ENCODE measurements at regions not wholly inside any gene's neighbourhood (a gene's known extent, or its start where the extent isn't known, plus 50 kb on each side); places are given as distances from the start of the nearest gene placed in this dataset.

- Histone ChIP-seq H3K4me3 (ENCODE audit: low read length) (no peak overlapping the region), H3K9me3 (ENCODE audit: low read length) (no peaks in the 10 kb centered on the region), H2AFZ (ENCODE audit: low read depth, low read length) (no peak overlapping the region), H3K27me3 (ENCODE audit: insufficient read depth, low read length) (no peaks in the 10 kb centered on the region), H3K4me1 (ENCODE audit: insufficient read depth, low read length) (no peaks in the 10 kb centered on the region), H3K36me3 (ENCODE audit: insufficient read depth, low read length) (no peaks in the 10 kb centered on the region)
Measured at GRCh38 chr22:48901324-48901723, 926.3 kb downstream of the BRD1 start.

- H2AFZ ChIP-seq (ENCODE audit: low read depth, low read length) = no peak overlapping the region
- no peaks in the 10 kb centered on the region for H3K9me3 ChIP-seq (ENCODE audit: low read length)
- H3K36me3 ChIP-seq (ENCODE audit: insufficient read depth, low read length) = no peaks in the 10 kb centered on the region
- H3K4me3 ChIP-seq (ENCODE audit: low read length) = no peak overlapping the region
- H3K4me1 ChIP-seq (ENCODE audit: insufficient read depth, low read length) = no peaks in the 10 kb centered on the region
- H3K27me3 ChIP-seq (ENCODE audit: insufficient read depth, low read length) = no peaks in the 10 kb centered on the region
Measured at GRCh38 chr22:48900626-48901025, 927.0 kb downstream of the BRD1 start.

GRCh38 chr22:48900327-48900597, 927.4 kb downstream of the BRD1 start:
- no peaks in the 10 kb centered on the region for H3K4me1 ChIP-seq (ENCODE audit: insufficient read depth, low read length)
- no peaks in the 10 kb centered on the region for H3K36me3 ChIP-seq (ENCODE audit: insufficient read depth, low read length)
- no peak overlapping the region for H2AFZ ChIP-seq (ENCODE audit: low read depth, low read length)
- H3K27me3 ChIP-seq (ENCODE audit: insufficient read depth, low read length) = no peaks in the 10 kb centered on the region
- H3K4me3 ChIP-seq (ENCODE audit: low read length) = no peak overlapping the region
- no peaks in the 10 kb centered on the region for H3K9me3 ChIP-seq (ENCODE audit: low read length)

GRCh38 chr22:48899523-48900326, 927.9 kb downstream of the BRD1 start:
- Histone ChIP-seq H3K4me3 (ENCODE audit: low read length) (no peak overlapping the region), H3K27me3 (ENCODE audit: insufficient read depth, low read length) (no peaks in the 10 kb centered on the region), H3K9me3 (ENCODE audit: low read length) (no peaks in the 10 kb centered on the region), H3K4me1 (ENCODE audit: insufficient read depth, low read length) (no peaks in the 10 kb centered on the region), H3K36me3 (ENCODE audit: insufficient read depth, low read length) (no peaks in the 10 kb centered on the region), H2AFZ (ENCODE audit: low read depth, low read length) (no peak overlapping the region)

- H3K4me1 ChIP-seq (ENCODE audit: insufficient read depth, low read length) = no peaks in the 10 kb centered on the region
- no peaks in the 10 kb centered on the region for H3K27me3 ChIP-seq (ENCODE audit: insufficient read depth, low read length)
- no peak overlapping the region for H3K4me3 ChIP-seq (ENCODE audit: low read length)
- H3K36me3 ChIP-seq (ENCODE audit: insufficient read depth, low read length) = no peaks in the 10 kb centered on the region
- no peaks in the 10 kb centered on the region for H3K9me3 ChIP-seq (ENCODE audit: low read length)
- no peak overlapping the region for H2AFZ ChIP-seq (ENCODE audit: low read depth, low read length)
Measured at GRCh38 chr22:48898524-48899250, 929.0 kb downstream of the BRD1 start.

GRCh38 chr22:48897645-48898370, 929.9 kb downstream of the BRD1 start:
- Histone ChIP-seq H3K4me1 (ENCODE audit: insufficient read depth, low read length) (no peaks in the 10 kb centered on the region), H3K4me3 (ENCODE audit: low read length) (no peak overlapping the region), H3K9me3 (ENCODE audit: low read length) (no peaks in the 10 kb centered on the region), H2AFZ (ENCODE audit: low read depth, low read length) (no peak overlapping the region), H3K36me3 (ENCODE audit: insufficient read depth, low read length) (no peaks in the 10 kb centered on the region), H3K27me3 (ENCODE audit: insufficient read depth, low read length) (no peaks in the 10 kb centered on the region)

GRCh38 chr22:48896766-48897644, 930.7 kb downstream of the BRD1 start:
- H3K27me3 ChIP-seq (ENCODE audit: insufficient read depth, low read length) = no peaks in the 10 kb centered on the region
- no peaks in the 10 kb centered on the region for H3K36me3 ChIP-seq (ENCODE audit: insufficient read depth, low read length)
- no peaks in the 10 kb centered on the region for H3K9me3 ChIP-seq (ENCODE audit: low read length)
- H3K4me3 ChIP-seq (ENCODE audit: low read length) = no peak overlapping the region
- H2AFZ ChIP-seq (ENCODE audit: low read depth, low read length) = no peak overlapping the region
- H3K4me1 ChIP-seq (ENCODE audit: insufficient read depth, low read length) = no peaks in the 10 kb centered on the region

GRCh38 chr22:48895831-48896765, 931.6 kb downstream of the BRD1 start:
- Histone ChIP-seq H3K4me3 (ENCODE audit: low read length) (no peak overlapping the region), H3K4me1 (ENCODE audit: insufficient read depth, low read length) (no peaks in the 10 kb centered on the region), H2AFZ (ENCODE audit: low read depth, low read length) (no peak overlapping the region), H3K27me3 (ENCODE audit: insufficient read depth, low read length) (no peaks in the 10 kb centered on the region), H3K36me3 (ENCODE audit: insufficient read depth, low read length) (no peaks in the 10 kb centered on the region), H3K9me3 (ENCODE audit: low read length) (no peaks in the 10 kb centered on the region)

- H3K9me3 ChIP-seq (ENCODE audit: low read length) = no peaks in the 10 kb centered on the region
- no peaks in the 10 kb centered on the region for H3K36me3 ChIP-seq (ENCODE audit: insufficient read depth, low read length)
- no peaks in the 10 kb centered on the region for H3K4me1 ChIP-seq (ENCODE audit: insufficient read depth, low read length)
- no peaks in the 10 kb centered on the region for H3K27me3 ChIP-seq (ENCODE audit: insufficient read depth, low read length)
- no peak overlapping the region for H3K4me3 ChIP-seq (ENCODE audit: low read length)
- H2AFZ ChIP-seq (ENCODE audit: low read depth, low read length) = no peak overlapping the region
Measured at GRCh38 chr22:48895336-48895735, 932.3 kb downstream of the BRD1 start.

- Histone ChIP-seq H3K4me1 (ENCODE audit: insufficient read depth, low read length) (no peaks in the 10 kb centered on the region), H3K4me3 (ENCODE audit: low read length) (no peak overlapping the region), H2AFZ (ENCODE audit: low read depth, low read length) (no peak overlapping the region), H3K36me3 (ENCODE audit: insufficient read depth, low read length) (no peaks in the 10 kb centered on the region), H3K27me3 (ENCODE audit: insufficient read depth, low read length) (no peaks in the 10 kb centered on the region), H3K9me3 (ENCODE audit: low read length) (no peaks in the 10 kb centered on the region)
Measured at GRCh38 chr22:48894804-48895250, 932.8 kb downstream of the BRD1 start.

GRCh38 chr22:48894064-48894671, 933.5 kb downstream of the BRD1 start:
- Histone ChIP-seq H2AFZ (ENCODE audit: low read depth, low read length) (no peak overlapping the region), H3K4me1 (ENCODE audit: insufficient read depth, low read length) (no peaks in the 10 kb centered on the region), H3K36me3 (ENCODE audit: insufficient read depth, low read length) (no peaks in the 10 kb centered on the region), H3K27me3 (ENCODE audit: insufficient read depth, low read length) (no peaks in the 10 kb centered on the region), H3K4me3 (ENCODE audit: low read length) (no peak overlapping the region), H3K9me3 (ENCODE audit: low read length) (no peaks in the 10 kb centered on the region)

All from neuron (in vitro differentiated cells).